ENCODE measurements at regions not wholly inside any gene's neighbourhood (a gene's known extent, or its start where the extent isn't known, plus 50 kb on each side); places are given as distances from the start of the nearest gene placed in this dataset.

DNA sequence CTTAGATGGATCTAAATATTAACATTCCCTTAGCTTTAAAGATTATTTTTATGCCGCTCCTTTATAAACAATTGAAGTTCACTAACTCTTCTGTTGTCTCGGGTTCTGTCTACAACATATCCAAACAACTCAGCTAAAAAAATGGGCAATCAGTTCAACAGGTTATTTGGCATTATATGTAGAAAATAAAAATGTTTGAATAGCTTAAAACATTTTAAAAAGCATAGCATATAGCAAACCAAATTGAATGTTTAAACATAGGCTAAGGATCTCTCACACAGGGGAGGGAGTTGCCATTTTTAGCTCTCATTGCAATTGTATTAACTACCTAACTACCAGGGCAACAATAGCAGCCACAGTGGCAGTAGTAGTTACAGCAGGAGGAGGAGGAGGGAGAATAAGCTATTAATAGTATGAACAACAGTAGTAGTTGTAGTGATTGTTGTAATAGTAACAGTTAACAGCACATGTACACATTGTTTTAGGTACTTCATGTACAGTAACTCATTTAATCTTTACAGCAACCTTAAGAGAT, 404.2 kb downstream of the KCNRG start:
- CTCF ChIA-PET = no interaction called here
- intact Hi-C loops (cut with micrococcal nuclease; ENCODE audit: unreplicated experiment) = no loop called here
- Histone ChIP-seq H3K4me3 (ENCODE audit: low read depth, low read length, poor library complexity, severe bottlenecking) (no peak overlapping the region), H3K36me3 (ENCODE audit: insufficient read depth, low read length, poor library complexity, severe bottlenecking) (no peaks in the 10 kb centered on the region), H3K4me1 (ENCODE audit: insufficient read depth, low read length, poor library complexity, severe bottlenecking) (no peaks in the 10 kb centered on the region), H3K27ac (ENCODE audit: low read depth, low read length, poor library complexity, severe bottlenecking) (no peak overlapping the region), H3K27me3 (replicated peaks; ENCODE audit: insufficient read depth, low read depth, low read length, poor library complexity) (no peaks in the 10 kb centered on the region), H3K9me3 (ENCODE audit: low read depth, low read length, poor library complexity, severe bottlenecking) (no peaks in the 10 kb centered on the region)
- POLR2A ChIA-PET (ENCODE audit: low non-redundant PET) = no interaction called here
- TF ChIP-seq, protein P1, sequence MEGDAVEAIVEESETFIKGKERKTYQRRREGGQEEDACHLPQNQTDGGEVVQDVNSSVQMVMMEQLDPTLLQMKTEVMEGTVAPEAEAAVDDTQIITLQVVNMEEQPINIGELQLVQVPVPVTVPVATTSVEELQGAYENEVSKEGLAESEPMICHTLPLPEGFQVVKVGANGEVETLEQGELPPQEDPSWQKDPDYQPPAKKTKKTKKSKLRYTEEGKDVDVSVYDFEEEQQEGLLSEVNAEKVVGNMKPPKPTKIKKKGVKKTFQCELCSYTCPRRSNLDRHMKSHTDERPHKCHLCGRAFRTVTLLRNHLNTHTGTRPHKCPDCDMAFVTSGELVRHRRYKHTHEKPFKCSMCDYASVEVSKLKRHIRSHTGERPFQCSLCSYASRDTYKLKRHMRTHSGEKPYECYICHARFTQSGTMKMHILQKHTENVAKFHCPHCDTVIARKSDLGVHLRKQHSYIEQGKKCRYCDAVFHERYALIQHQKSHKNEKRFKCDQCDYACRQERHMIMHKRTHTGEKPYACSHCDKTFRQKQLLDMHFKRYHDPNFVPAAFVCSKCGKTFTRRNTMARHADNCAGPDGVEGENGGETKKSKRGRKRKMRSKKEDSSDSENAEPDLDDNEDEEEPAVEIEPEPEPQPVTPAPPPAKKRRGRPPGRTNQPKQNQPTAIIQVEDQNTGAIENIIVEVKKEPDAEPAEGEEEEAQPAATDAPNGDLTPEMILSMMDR (conservative IDR thresholded peaks at IDR 0.05; ENCODE audit: low read depth, low read length) = no peak
- TF ChIP-seq EZH2 (IDR thresholded peaks at IDR 0.05; ENCODE audit: borderline replicate concordance, low read depth, low read length, poor library complexity, severe bottlenecking) = no peak
- no peak for DNase-seq (ENCODE audit: low spot score)
- no TSS peak for BruUV-seq (replicated peaks)

DNA sequence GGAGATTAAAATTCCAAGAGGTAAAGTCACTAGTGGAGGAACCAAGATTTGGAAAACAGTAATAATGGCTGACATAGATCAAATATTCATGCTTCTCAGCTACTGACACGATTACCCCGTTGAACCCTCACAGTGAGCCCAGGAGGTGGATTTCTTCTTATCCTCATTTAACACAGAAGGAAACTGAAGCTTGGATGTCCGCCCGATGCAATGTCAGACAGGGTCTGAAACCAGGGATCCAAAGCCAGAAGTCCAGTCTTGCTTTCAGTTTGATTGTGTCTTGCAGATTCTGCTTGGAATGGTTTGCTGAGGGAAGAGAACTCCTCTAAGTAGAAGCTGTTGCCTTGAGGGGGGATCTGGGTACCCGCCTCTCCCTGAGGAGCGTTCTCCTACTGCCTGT, 404.7 kb downstream of the KCNRG start:
- ChIA-PET POLR2A (ENCODE audit: low non-redundant PET) (no interaction called here), CTCF (no interaction called here)
- Histone ChIP-seq H3K27me3 (replicated peaks; ENCODE audit: insufficient read depth, low read depth, low read length, poor library complexity) (no peaks in the 10 kb centered on the region), H3K4me1 (ENCODE audit: insufficient read depth, low read length, poor library complexity, severe bottlenecking) (no peaks in the 10 kb centered on the region), H3K4me3 (ENCODE audit: low read depth, low read length, poor library complexity, severe bottlenecking) (no peak overlapping the region), H3K9me3 (ENCODE audit: low read depth, low read length, poor library complexity, severe bottlenecking) (no peaks in the 10 kb centered on the region), H3K36me3 (ENCODE audit: insufficient read depth, low read length, poor library complexity, severe bottlenecking) (no peaks in the 10 kb centered on the region), H3K27ac (ENCODE audit: low read depth, low read length, poor library complexity, severe bottlenecking) (no peak overlapping the region)
- intact Hi-C loops (cut with micrococcal nuclease; ENCODE audit: unreplicated experiment) = no loop called here
- no TSS peak for BruUV-seq (replicated peaks)
- DNase-seq (ENCODE audit: low spot score) = no peak
- TF ChIP-seq, protein P1 (conservative IDR thresholded peaks at IDR 0.05; ENCODE audit: low read depth, low read length) = no peak
- no peak for TF ChIP-seq EZH2 (IDR thresholded peaks at IDR 0.05; ENCODE audit: borderline replicate concordance, low read depth, low read length, poor library complexity, severe bottlenecking)

DNA sequence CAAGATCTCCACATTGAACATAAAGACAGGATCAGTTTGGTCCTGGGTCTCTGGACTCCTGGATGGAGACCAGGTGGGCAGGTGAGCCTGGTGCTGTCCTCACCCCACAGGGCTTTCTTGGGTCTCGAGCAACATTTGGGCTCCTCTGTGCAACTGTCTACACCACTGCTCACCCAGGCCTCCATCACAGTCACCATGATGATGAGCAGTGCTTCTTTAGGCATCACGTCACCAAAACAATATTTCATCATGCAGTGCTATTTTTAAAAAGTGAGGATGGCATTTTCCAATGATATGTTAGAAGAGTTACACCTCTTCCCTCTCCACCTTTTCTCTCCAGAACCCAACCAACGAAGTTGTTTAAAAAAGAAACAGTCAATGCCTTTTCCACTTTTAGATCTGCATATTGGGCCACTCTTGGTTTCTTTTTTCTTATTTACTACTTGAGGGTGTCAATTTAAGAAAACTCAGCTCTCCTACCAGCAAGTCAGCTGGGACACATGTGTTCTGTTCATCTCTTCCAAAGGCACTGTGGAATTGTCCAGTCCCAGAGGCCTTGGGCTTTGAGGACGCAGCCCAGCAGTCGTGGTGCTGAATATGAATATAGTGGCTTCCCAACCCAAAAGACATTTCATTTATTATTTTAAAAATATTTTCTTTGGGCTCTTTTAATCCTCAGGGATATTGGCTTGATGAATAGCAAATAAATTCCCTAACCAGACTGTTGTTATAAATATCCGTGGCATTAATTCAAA, 405.7 kb downstream of the KCNRG start:
- Histone ChIP-seq H3K36me3 (ENCODE audit: insufficient read depth, low read length, poor library complexity, severe bottlenecking) (no peaks in the 10 kb centered on the region), H3K4me3 (ENCODE audit: low read depth, low read length, poor library complexity, severe bottlenecking) (no peak overlapping the region), H3K9me3 (ENCODE audit: low read depth, low read length, poor library complexity, severe bottlenecking) (no peaks in the 10 kb centered on the region), H3K27me3 (replicated peaks; ENCODE audit: insufficient read depth, low read depth, low read length, poor library complexity) (no peaks in the 10 kb centered on the region), H3K4me1 (ENCODE audit: insufficient read depth, low read length, poor library complexity, severe bottlenecking) (no peaks in the 10 kb centered on the region), H3K27ac (ENCODE audit: low read depth, low read length, poor library complexity, severe bottlenecking) (no peak overlapping the region)
- DNase-seq (ENCODE audit: low spot score) = no peak
- CTCF ChIA-PET = no interaction called here
- intact Hi-C loops (cut with micrococcal nuclease; ENCODE audit: unreplicated experiment) = no loop called here
- POLR2A ChIA-PET (ENCODE audit: low non-redundant PET) = no interaction called here
- TF ChIP-seq, protein P1 (conservative IDR thresholded peaks at IDR 0.05; ENCODE audit: low read depth, low read length) = no peak
- TF ChIP-seq EZH2 (IDR thresholded peaks at IDR 0.05; ENCODE audit: borderline replicate concordance, low read depth, low read length, poor library complexity, severe bottlenecking) = no peak
- BruUV-seq (replicated peaks) = no TSS peak
